Cardiac muscle cell (in vitro differentiated cells and primary cell): ENCODE measurements at regions not wholly inside any gene's neighbourhood (a gene's known extent, or its start where the extent isn't known, plus 50 kb on each side); places are given as distances from the start of the nearest gene placed in this dataset.

ENCODE experiments used
- DNase-seq, 2 donors: peaks; one replicate each; pipeline versions ENCODE4 v3.0.0 to v3.0.0-alpha.2; 2010 to 2017; ENCODE audit warnings: low read depth in 1 of 2, low spot score in 1 of 2
- H3K27ac ChIP-seq: fragments of 200-600 bp; sonication (generic); 2 replicates; pipeline ENCODE4 v1.5.1; 2016
- H3K27me3 ChIP-seq: fragments of 200-600 bp; sonication (generic); 2 replicates; pipeline ENCODE4 v1.6.0; 2016; ENCODE audit warnings: control low read depth
- H3K36me3 ChIP-seq: fragments of 200-600 bp; sonication (generic); 2 replicates; pipeline ENCODE4 v1.5.1; 2016; ENCODE audit warnings: control low read depth
- H3K4me1 ChIP-seq: fragments of 200-600 bp; sonication (generic); 2 replicates; pipeline ENCODE4 v1.8.1; 2017; ENCODE audit warnings: low read depth, mild to moderate bottlenecking, mixed run types
- H3K4me3 ChIP-seq: fragments of 200-600 bp; sonication (generic); 2 replicates; pipeline ENCODE4 v1.5.1; 2016; ENCODE audit warnings: mild to moderate bottlenecking
- H3K9me3 ChIP-seq: fragments of 200-600 bp; sonication (generic); 2 replicates; pipeline ENCODE4 v1.5.1; 2017; ENCODE audit warnings: low read depth, mild to moderate bottlenecking, control low read depth
- CTCF ChIP-seq: IDR thresholded peaks from 2 replicates; pipeline ENCODE4 v1.5.1; 2012; ENCODE audit warnings: low read depth, mild to moderate bottlenecking, low read length

GRCh38 chr15:52870015-52870414 lies 79.9 kb upstream of the ONECUT1 start:
- Histone ChIP-seq H3K4me1 (no peaks in the 10 kb centered on the region), H3K9me3 (no peaks in the 10 kb centered on the region), H3K27ac (no peak overlapping the region), H3K27me3 (peaks cover 2% of the 10 kb centered on the region), H3K36me3 (no peaks in the 10 kb centered on the region), H3K4me3 (no peak overlapping the region)
- TF ChIP-seq CTCF, result no peak
- DNase-seq, result no peak

- TF ChIP-seq CTCF, result no peak
These were observed 76.6 kb upstream of the ONECUT1 start for GRCh38 chr15:52866698-52867097.

GRCh38 chr15:52862677-52863076 lies 72.5 kb upstream of the ONECUT1 start:
- TF ChIP-seq CTCF, result no peak

More at GRCh38 chr15:52866698-52867097, 76.6 kb upstream of the ONECUT1 start:
- Histone ChIP-seq H3K9me3 (no peaks in the 10 kb centered on the region), H3K27me3 (peaks cover 2% of the 10 kb centered on the region), H3K4me1 (no peaks in the 10 kb centered on the region), H3K4me3 (no peak overlapping the region), H3K36me3 (no peaks in the 10 kb centered on the region), H3K27ac (no peak overlapping the region)
- no peak for DNase-seq

GRCh38 chr15:52858782-52859176 lies 68.6 kb upstream of the ONECUT1 start:
- DNase-seq, result peak in 1 of 2 donors; percentile 28
- H3K9me3 ChIP-seq, result no peaks in the 10 kb centered on the region
- TF ChIP-seq CTCF, result no peak
- peaks cover 9% of the 10 kb centered on the region for H3K27me3 ChIP-seq
- H3K27ac ChIP-seq, result no peak overlapping the region
- peaks cover 4% of the 10 kb centered on the region for H3K4me1 ChIP-seq
- no peak overlapping the region for H3K4me3 ChIP-seq
- H3K36me3 ChIP-seq, result no peaks in the 10 kb centered on the region

More at GRCh38 chr15:52862677-52863076, 72.5 kb upstream of the ONECUT1 start:
- Histone ChIP-seq H3K27me3 (peaks cover 8% of the 10 kb centered on the region), H3K9me3 (no peaks in the 10 kb centered on the region), H3K27ac (no peak overlapping the region), H3K4me3 (no peak overlapping the region), H3K4me1 (peaks cover 4% of the 10 kb centered on the region), H3K36me3 (no peaks in the 10 kb centered on the region)
- DNase-seq, result no peak

GRCh38 chr15:52857937-52858781 lies 68.0 kb upstream of the ONECUT1 start:
- DNase-seq, result no peak
- H3K27ac ChIP-seq, result no peak overlapping the region
- no peaks in the 10 kb centered on the region for H3K9me3 ChIP-seq
- H3K4me1 ChIP-seq, result peaks cover 4% of the 10 kb centered on the region
- no peak for TF ChIP-seq CTCF
- peaks cover 9% of the 10 kb centered on the region for H3K27me3 ChIP-seq
- H3K4me3 ChIP-seq, result no peak overlapping the region
- H3K36me3 ChIP-seq, result no peaks in the 10 kb centered on the region
